GM21423 (cell line): ENCODE measurements at regions not wholly inside any gene's neighbourhood (a gene's known extent, or its start where the extent isn't known, plus 50 kb on each side); places are given as distances from the start of the nearest gene placed in this dataset.

Source experiments
- ATAC-seq: cut with Tn5 transposase; IDR thresholded peaks from one replicate; pipeline ENCODE4 v1.9.1; 2021; ENCODE audit warnings: mild to moderate bottlenecking, moderate library complexity; ENCODE audit not compliant: unreplicated experiment

DNA sequence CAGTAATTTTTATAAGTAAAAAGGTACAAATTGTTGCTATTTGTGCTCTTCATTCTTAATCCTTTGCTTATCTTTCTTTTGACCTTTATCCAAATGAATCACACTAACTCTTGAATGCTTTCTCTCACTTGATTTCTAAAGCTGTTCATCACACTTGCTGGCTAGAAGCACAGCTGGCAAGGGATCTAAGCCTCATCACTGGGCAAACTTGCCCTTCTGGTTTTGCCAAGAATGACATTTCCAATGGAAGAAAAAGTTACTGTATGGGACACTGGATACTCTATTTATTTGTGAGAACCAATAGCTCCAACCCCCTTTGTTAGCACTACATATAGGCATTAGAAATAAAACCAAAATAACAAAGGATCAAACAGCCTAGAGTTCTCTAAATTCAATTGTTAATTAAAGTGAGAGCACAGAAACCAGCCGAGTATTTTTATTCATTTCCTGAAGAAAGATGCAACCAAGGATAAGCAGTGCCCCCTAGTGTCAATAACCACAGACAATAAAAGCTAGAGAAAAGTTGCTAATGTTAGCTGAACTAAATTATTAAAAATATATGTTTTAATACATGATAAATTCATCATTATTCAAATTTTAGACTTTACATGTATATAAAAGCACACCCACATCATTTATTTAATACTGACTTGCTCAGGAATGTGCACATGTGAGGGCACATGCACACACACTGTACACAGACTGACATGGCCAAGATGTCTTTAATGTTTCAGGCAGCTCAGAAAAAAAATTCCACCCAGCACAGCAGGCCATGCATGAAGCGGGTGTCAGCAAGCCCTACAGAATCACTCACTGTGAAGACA lies 59.8 kb upstream of the POU5F2 start:
- no peak for ATAC-seq

DNA sequence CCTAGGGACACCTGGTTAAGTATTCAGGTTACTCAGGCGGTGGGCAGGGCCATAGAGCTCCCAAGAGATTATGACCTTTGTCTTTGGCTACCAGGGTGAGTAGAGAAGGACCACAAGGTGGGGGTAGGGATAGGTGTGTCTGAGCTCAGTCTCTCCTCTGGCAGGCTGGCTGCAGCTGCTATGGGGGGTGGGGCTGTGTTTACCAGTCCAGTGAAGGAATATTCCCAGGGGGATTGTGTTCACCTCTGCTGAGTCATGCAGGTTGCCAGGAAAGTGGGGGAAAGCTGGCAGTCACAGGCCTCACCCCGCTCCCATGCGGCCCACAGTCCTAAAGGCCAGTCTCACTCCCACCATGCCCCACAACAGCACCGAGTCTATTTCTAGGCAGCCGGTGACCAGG lies 53.6 kb upstream of the POU5F2 start:
- ATAC-seq, result no peak

DNA sequence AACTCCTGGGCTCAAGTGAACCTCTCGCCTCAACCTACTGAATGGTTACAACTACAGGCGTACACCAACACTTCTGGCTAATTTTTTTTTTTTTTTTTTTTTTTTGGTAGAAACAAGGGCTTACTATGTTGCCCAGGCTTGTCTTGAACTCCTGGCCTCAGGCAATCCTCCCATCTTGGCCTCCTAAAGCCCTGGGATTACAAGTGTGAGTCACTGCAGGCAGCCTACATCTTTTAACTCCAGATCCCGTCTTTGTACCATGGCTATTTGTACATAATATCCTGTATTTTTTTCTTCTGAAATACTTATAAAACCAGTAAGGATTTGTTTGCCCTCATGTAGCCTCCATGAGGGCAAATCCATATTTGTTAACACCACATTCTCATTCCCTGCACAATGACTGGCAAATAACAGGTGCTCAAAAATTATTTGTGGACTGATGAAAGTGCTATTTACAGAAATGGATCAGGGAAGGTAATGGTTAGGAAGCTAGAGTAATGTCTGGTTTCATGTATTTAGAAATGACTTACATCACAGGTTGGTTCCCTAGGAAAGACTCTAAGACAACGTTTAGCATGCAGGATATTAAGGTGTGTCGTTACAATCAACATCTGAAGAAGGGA lies 51.9 kb upstream of the POU5F2 start:
- ATAC-seq, result no peak

DNA sequence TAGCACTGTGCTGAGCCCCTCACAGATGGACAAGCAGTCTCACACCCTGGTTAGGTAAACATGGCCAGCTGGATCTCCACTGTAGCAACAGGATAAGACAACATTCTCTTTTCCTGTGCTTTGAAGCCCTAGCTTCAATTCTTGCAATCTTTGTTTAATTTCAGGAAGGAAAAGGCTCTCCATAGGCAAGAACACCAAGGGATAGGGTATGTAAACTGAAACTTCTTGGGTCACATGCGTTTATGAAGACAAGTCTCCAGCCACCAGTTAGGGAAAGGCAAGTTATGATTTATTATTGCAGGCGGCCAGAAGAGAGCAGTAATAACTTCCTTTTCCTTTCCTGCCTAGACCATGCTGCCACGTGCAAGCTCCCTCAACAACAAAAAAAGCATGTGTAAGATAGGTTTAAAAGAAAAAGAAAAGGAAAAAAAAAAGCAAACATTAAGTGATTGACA lies 50.1 kb upstream of the POU5F2 start:
- no peak for ATAC-seq
